Right lobe of liver (tissue), 6 donors: ENCODE measurements at regions not wholly inside any gene's neighbourhood (a gene's known extent, or its start where the extent isn't known, plus 50 kb on each side); places are given as distances from the start of the nearest gene placed in this dataset.
A peak's percentile ranks its signal among the peaks of the same experiment; 100 is the strongest.

ENCODE experiments used
- ATAC-seq, 4 donors: fragments of 200-7000 bp; cut with Tn5 transposase; one replicate each; pipeline ENCODE4 v1.9.1; 2020; ENCODE audit warnings: mild to moderate bottlenecking in 4 of 4, moderate library complexity in 4 of 4
- DNase-seq, 3 donors: peaks; one replicate each; pipeline ENCODE4 v3.0.0-alpha.2; 2020
- H3K27ac ChIP-seq, 3 donors: fragments of 200-600 bp; one replicate each; pipeline ENCODE4 v1.8.0; 2022
- H3K27me3 ChIP-seq, 2 donors: fragments of 200-600 bp; one replicate each; pipeline ENCODE4 v1.8.0; 2022
- H3K36me3 ChIP-seq, 4 donors: fragments of 200-600 bp; sonication (generic) in 1 of 4; one replicate each; pipeline versions ENCODE4 v1.5.1 to v1.8.0; 2017 to 2022; ENCODE audit warnings: control low read depth in 1 of 4
- H3K4me1 ChIP-seq, 4 donors: fragments of 200-600 bp; sonication (generic) in 1 of 4; one replicate each; pipeline versions ENCODE4 v1.5.1 to v1.8.0; 2017 to 2022; ENCODE audit warnings: control low read depth in 1 of 4
- H3K4me3 ChIP-seq, 3 donors: fragments of 200-600 bp; one replicate each; pipeline ENCODE4 v1.8.0; 2022
- H3K9me3 ChIP-seq, 4 donors: fragments of 200-600 bp; sonication (generic) in 1 of 4; one replicate each; pipeline versions ENCODE4 v1.5.1 to v1.8.0; 2017 to 2022; ENCODE audit warnings: control low read depth in 1 of 4
- POLR2A ChIP-seq: fragments of 450-650 bp; IDR thresholded peaks from one replicate; pipeline ENCODE4 v1.6.1; 2017; ENCODE audit warnings: antibody characterized with exemption, mild to moderate bottlenecking
- WGBS: methylation state at CpG from one replicate; pipeline ENCODE4 v1.1.6; 2018; ENCODE audit warnings: low coverage, low lambda C conversion rate; ENCODE audit not compliant: insufficient coverage; ENCODE audit errors: missing lambda C conversion rate; 5-methylcytosine and 5-hydroxymethylcytosine counted together
- intact Hi-C, 2 donors: fragments of 100-400 bp; cut with DNase I; formaldehyde crosslinking; loops; one replicate each; pipeline versions ENCODE4 v1.11.2 to v1.14.1; 2022
- TF ChIP-seq, protein P1 (sequence below), 4 donors: fragments of 200-600 bp in 3 of 4; fragments of 450-650 bp in 1 of 4; IDR thresholded peaks; one replicate each; pipeline versions ENCODE4 v1.5.1 to v1.8.0; 2016 to 2022; ENCODE audit warnings: antibody characterized with exemption in 4 of 4, mild to moderate bottlenecking in 2 of 4
- donor health status: DM: no; HTN: yes; CAD: no.
- donor health status: DM: no; HTN: no; CAD: no.
- donor health status: DM: no; HTN: no; CAD: no.
- donor health status: DM: no; HTN: yes; CAD: no.
- donor health status: DM: no; HTN: yes; CAD: no.

DNA sequence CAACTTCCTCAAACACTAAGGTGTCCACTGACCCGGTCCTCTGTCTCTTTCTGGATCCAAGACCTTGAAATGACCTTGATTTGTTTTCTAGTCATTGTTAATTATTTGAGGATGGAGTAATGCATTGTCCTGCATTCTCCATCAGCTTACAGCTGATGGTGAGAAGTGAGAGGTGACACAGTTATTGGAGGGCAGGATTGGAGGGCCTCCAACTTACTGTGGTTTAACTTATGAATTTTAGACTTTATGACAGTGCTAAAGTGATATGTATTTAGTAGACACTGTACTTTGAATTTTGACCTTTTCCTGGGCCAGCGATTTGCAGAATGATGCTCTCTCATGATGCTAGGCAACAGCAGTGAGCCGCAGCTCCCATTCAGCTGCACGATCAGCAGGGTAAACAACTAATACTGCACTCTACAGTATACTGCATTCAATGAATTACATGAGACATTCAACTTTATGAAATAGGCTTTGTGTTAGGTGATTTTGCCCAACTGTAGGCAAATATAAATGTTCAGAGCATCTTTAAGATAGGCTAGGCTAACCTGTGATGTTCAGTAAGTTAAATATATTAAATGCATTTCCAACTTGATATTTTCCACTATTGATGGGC is 200.0 kb upstream of the MEX3C start:
- H3K9me3 ChIP-seq: no peaks in the 10 kb centered on the region
- H3K27ac ChIP-seq: no peak overlapping the region
- H3K36me3 ChIP-seq: no peaks in the 10 kb centered on the region
- no peak overlapping the region for H3K4me3 ChIP-seq
- TF ChIP-seq POLR2A: no peak
- TF ChIP-seq, protein P1, sequence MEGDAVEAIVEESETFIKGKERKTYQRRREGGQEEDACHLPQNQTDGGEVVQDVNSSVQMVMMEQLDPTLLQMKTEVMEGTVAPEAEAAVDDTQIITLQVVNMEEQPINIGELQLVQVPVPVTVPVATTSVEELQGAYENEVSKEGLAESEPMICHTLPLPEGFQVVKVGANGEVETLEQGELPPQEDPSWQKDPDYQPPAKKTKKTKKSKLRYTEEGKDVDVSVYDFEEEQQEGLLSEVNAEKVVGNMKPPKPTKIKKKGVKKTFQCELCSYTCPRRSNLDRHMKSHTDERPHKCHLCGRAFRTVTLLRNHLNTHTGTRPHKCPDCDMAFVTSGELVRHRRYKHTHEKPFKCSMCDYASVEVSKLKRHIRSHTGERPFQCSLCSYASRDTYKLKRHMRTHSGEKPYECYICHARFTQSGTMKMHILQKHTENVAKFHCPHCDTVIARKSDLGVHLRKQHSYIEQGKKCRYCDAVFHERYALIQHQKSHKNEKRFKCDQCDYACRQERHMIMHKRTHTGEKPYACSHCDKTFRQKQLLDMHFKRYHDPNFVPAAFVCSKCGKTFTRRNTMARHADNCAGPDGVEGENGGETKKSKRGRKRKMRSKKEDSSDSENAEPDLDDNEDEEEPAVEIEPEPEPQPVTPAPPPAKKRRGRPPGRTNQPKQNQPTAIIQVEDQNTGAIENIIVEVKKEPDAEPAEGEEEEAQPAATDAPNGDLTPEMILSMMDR (IDR thresholded peaks at IDR 0.05): no peak
- intact Hi-C loops: no loop called here
- ATAC-seq (no peak), DNase-seq (no peak)
- 74% methylated on average over 4 of the region's 4 CpGs for WGBS
- no peaks in the 10 kb centered on the region for H3K4me1 ChIP-seq
- H3K27me3 ChIP-seq: no peaks in the 10 kb centered on the region

GRCh38 chr18:51398104-51398503 is 200.6 kb upstream of the MEX3C start:
- WGBS: 45% methylated on average over 1 of the region's 1 CpG
- no peak overlapping the region for H3K27ac ChIP-seq
- H3K36me3 ChIP-seq: no peaks in the 10 kb centered on the region
- no peak for DNase-seq
- intact Hi-C loops: no loop called here
- H3K4me1 ChIP-seq: no peaks in the 10 kb centered on the region
- H3K4me3 ChIP-seq: no peak overlapping the region
- H3K9me3 ChIP-seq: no peaks in the 10 kb centered on the region
- ATAC-seq: peak in 1 of 4 donors; percentile 60
- no peaks in the 10 kb centered on the region for H3K27me3 ChIP-seq
- no peak for TF ChIP-seq POLR2A
- TF ChIP-seq, protein P1 (IDR thresholded peaks at IDR 0.05): no peak

GRCh38 chr18:51399491-51400122 is 202.1 kb upstream of the MEX3C start:
- Histone ChIP-seq H3K9me3 (no peaks in the 10 kb centered on the region), H3K36me3 (no peaks in the 10 kb centered on the region), H3K4me1 (no peaks in the 10 kb centered on the region), H3K4me3 (no peak overlapping the region), H3K27me3 (no peaks in the 10 kb centered on the region), H3K27ac (no peak overlapping the region)
- ATAC-seq (no peak), DNase-seq (no peak)
- intact Hi-C loops: no loop called here
- TF ChIP-seq, protein P1 (IDR thresholded peaks at IDR 0.05): no peak
- TF ChIP-seq POLR2A: no peak
- WGBS: 82% methylated on average over 9 of the region's 11 CpGs

DNA sequence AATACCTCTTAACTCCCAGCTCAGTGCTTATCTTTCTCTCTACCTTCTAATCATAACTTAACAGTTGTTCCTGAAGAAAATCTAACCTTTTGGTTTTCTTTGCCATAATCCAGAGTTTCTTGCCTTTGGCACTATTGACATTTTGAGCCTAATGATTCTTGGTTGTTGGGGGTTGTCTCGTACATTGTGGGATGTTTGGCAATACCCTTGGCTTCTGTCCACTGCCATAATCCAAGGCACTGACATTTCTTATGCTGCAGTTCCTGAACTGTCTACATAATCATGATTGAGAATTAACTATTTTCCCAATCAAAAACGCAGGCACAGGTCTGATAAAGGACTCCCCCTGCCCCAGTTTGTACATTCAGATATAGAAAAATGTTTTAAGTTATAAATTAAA is 203.2 kb upstream of the MEX3C start:
- DNase-seq (no peak), ATAC-seq (peak in 1 of 4 donors; percentile 57)
- no peaks in the 10 kb centered on the region for H3K27me3 ChIP-seq
- no peak overlapping the region for H3K27ac ChIP-seq
- TF ChIP-seq POLR2A: no peak
- no peaks in the 10 kb centered on the region for H3K36me3 ChIP-seq
- no peak overlapping the region for H3K4me3 ChIP-seq
- no peaks in the 10 kb centered on the region for H3K9me3 ChIP-seq
- intact Hi-C loops: no loop called here
- H3K4me1 ChIP-seq: no peaks in the 10 kb centered on the region
- WGBS: 23% methylated on average over 2 of the region's 2 CpGs

GRCh38 chr18:51401912-51402311 is 204.4 kb upstream of the MEX3C start:
- Histone ChIP-seq H3K27ac (no peak overlapping the region), H3K36me3 (no peaks in the 10 kb centered on the region), H3K4me1 (no peaks in the 10 kb centered on the region), H3K9me3 (no peaks in the 10 kb centered on the region), H3K27me3 (no peaks in the 10 kb centered on the region), H3K4me3 (no peak overlapping the region)
- 76% methylated on average over 2 of the region's 2 CpGs for WGBS
- DNase-seq (no peak), ATAC-seq (no peak)
- intact Hi-C loops: no loop called here
- TF ChIP-seq, protein P1 (IDR thresholded peaks at IDR 0.05): no peak
- TF ChIP-seq POLR2A: no peak
